OCI-LY7 (cell line): ENCODE measurements at regions not wholly inside any gene's neighbourhood (a gene's known extent, or its start where the extent isn't known, plus 50 kb on each side); places are given as distances from the start of the nearest gene placed in this dataset.

Experiments
- BruUV-seq: library from RNA; stranded (reverse); fragments of 400-500 nt; replicated peaks from 2 replicates; lab custom pipeline; 2021; lab: Mats Ljungman, UMichigan
- CTCF ChIA-PET: fragments of 300-600 bp; sonication (Branson Sonifier 250); formaldehyde crosslinking; loops from one replicate; lab custom pipeline; 2022; ENCODE audit warnings: antibody characterized with exemption; ENCODE audit not compliant: unreplicated experiment; lab: Charles Lee
- POLR2A ChIA-PET: fragments of 300-600 bp; sonication (Branson Sonifier 250); formaldehyde crosslinking; loops from one replicate; lab custom pipeline; 2022; ENCODE audit warnings: antibody characterized with exemption; lab: Charles Lee
- DNase-seq: peaks from one replicate; pipeline ENCODE4 v3.0.0-alpha.2; 2015; ENCODE audit warnings: low spot score
- H2AFZ ChIP-seq: fragments of 200-600 bp; sonication (generic), shearing (Covaris generic); 2 replicates; pipeline ENCODE4 v1.6.1; 2014; ENCODE audit warnings: mild to moderate bottlenecking, antibody characterized with exemption, low read length, moderate library complexity
- H3K27ac ChIP-seq: fragments of 200-600 bp; sonication (generic); 2 replicates; pipeline ENCODE4 v1.5.1; 2014; ENCODE audit warnings: mixed run types, low read depth, mild to moderate bottlenecking, moderate library complexity, low read length, inconsistent platforms; ENCODE audit not compliant: poor library complexity, severe bottlenecking
- H3K36me3 ChIP-seq: fragments of 200-600 bp; sonication (generic); 2 replicates; pipeline ENCODE4 v1.6.1; 2014; ENCODE audit warnings: mild to moderate bottlenecking, antibody characterized with exemption, low read length, moderate library complexity, mixed read lengths; ENCODE audit not compliant: insufficient read depth
- H3K4me1 ChIP-seq: fragments of 200-600 bp; sonication (generic); 2 replicates; pipeline ENCODE4 v1.5.1; 2014; ENCODE audit warnings: mild to moderate bottlenecking, low read length; ENCODE audit not compliant: insufficient read depth, poor library complexity, severe bottlenecking
- H3K4me2 ChIP-seq: fragments of 200-600 bp; sonication (generic); 2 replicates; pipeline ENCODE4 v1.6.1; 2014; ENCODE audit warnings: mild to moderate bottlenecking, low read length
- H3K4me3 ChIP-seq: fragments of 200-600 bp; sonication (generic); 2 replicates; pipeline ENCODE4 v1.5.1; 2014; ENCODE audit warnings: mild to moderate bottlenecking, low read depth, low read length; ENCODE audit not compliant: poor library complexity, severe bottlenecking
- H3K79me2 ChIP-seq: fragments of 200-600 bp; sonication (generic); 2 replicates; pipeline ENCODE4 v1.6.1; 2016; ENCODE audit warnings: low read depth, mild to moderate bottlenecking, low read length, moderate library complexity, mixed read lengths; ENCODE audit not compliant: insufficient read depth
- H3K9me2 ChIP-seq: fragments of 200-600 bp; sonication (generic); 2 replicates; pipeline ENCODE4 v1.6.1; 2016; ENCODE audit warnings: mild to moderate bottlenecking, low read length, mixed read lengths; ENCODE audit not compliant: insufficient read depth
- H3K9me3 ChIP-seq: fragments of 200-600 bp; sonication (generic); 2 replicates; pipeline ENCODE4 v1.6.1; 2014; ENCODE audit warnings: mild to moderate bottlenecking, mixed run types, low read length, mixed read lengths
- H4K20me1 ChIP-seq: fragments of 200-600 bp; sonication (generic); 2 replicates; pipeline ENCODE4 v1.6.1; 2014; ENCODE audit warnings: mild to moderate bottlenecking, antibody characterized with exemption, low read length, moderate library complexity, mixed read lengths; ENCODE audit not compliant: insufficient read depth
- CTCF ChIP-seq: fragments of 200-600 bp; sonication (generic); conservative IDR thresholded peaks from 2 replicates; pipeline ENCODE4 v1.5.1; 2014; ENCODE audit warnings: mild to moderate bottlenecking, antibody characterized with exemption, low read length, moderate library complexity, mixed read lengths
- EZH2phosphoT487 ChIP-seq: fragments of 200-600 bp; sonication (generic); IDR thresholded peaks from 2 replicates; pipeline ENCODE4 v1.6.1; 2018; ENCODE audit warnings: low read depth, borderline replicate concordance, mild to moderate bottlenecking, mixed run types, antibody characterized with exemption, low read length, moderate library complexity, mixed read lengths
- intact Hi-C: fragments of 100-400 bp; cut with micrococcal nuclease; formaldehyde crosslinking; loops from one replicate; pipeline ENCODE4 v1.10.0; 2022; ENCODE audit not compliant: unreplicated experiment

- Histone ChIP-seq H3K4me2 (no peak overlapping the region), H3K4me3 (no peak overlapping the region), H3K9me2 (no peaks in the 10 kb centered on the region), H2AFZ (no peak overlapping the region), H4K20me1 (no peaks in the 10 kb centered on the region), H3K4me1 (no peaks in the 10 kb centered on the region), H3K27ac (no peak overlapping the region), H3K79me2 (no peaks in the 10 kb centered on the region), H3K9me3 (no peaks in the 10 kb centered on the region), H3K36me3 (no peaks in the 10 kb centered on the region)
- ChIA-PET POLR2A (no interaction called here), CTCF (no interaction called here)
- intact Hi-C loops, result no loop called here
- no TSS peak for BruUV-seq
- no peak for DNase-seq
- TF ChIP-seq CTCF (no peak), EZH2phosphoT487 (no peak)
Observed at GRCh38 chr1:214827883-214828282, 224.9 kb downstream of the CENPF start.

GRCh38 chr1:214830941-214831340, 227.9 kb downstream of the CENPF start:
- no peak overlapping the region for H3K4me2 ChIP-seq
- no peak overlapping the region for H2AFZ ChIP-seq
- H3K9me3 ChIP-seq, result no peaks in the 10 kb centered on the region
- no peaks in the 10 kb centered on the region for H4K20me1 ChIP-seq
- intact Hi-C loops, result no loop called here
- DNase-seq, result no peak
- no peaks in the 10 kb centered on the region for H3K9me2 ChIP-seq
- H3K36me3 ChIP-seq, result no peaks in the 10 kb centered on the region
- H3K79me2 ChIP-seq, result no peaks in the 10 kb centered on the region
- no peaks in the 10 kb centered on the region for H3K4me1 ChIP-seq
- BruUV-seq, result no TSS peak
- H3K4me3 ChIP-seq, result no peak overlapping the region
- H3K27ac ChIP-seq, result no peak overlapping the region
- ChIA-PET POLR2A (interaction anchor here (0.7 kb wide), 1 partner anchor 246 kb away, joined by 3 read pairs; no protein-coding TSS in a partner anchor), CTCF (no interaction called here)
- TF ChIP-seq CTCF, result no peak
- TF ChIP-seq EZH2phosphoT487, result no peak

- POLR2A ChIA-PET, result no interaction called here
- DNase-seq, result no peak
- H3K9me3 ChIP-seq, result no peaks in the 10 kb centered on the region
- H2AFZ ChIP-seq, result no peak overlapping the region
- no peaks in the 10 kb centered on the region for H3K79me2 ChIP-seq
- H3K36me3 ChIP-seq, result no peaks in the 10 kb centered on the region
- H4K20me1 ChIP-seq, result no peaks in the 10 kb centered on the region
- H3K9me2 ChIP-seq, result no peaks in the 10 kb centered on the region
- CTCF ChIA-PET, result no interaction called here
- H3K4me2 ChIP-seq, result no peak overlapping the region
- H3K27ac ChIP-seq, result no peak overlapping the region
- no TSS peak for BruUV-seq
- no peaks in the 10 kb centered on the region for H3K4me1 ChIP-seq
- no peak overlapping the region for H3K4me3 ChIP-seq
- no peak for TF ChIP-seq EZH2phosphoT487
- TF ChIP-seq CTCF, result no peak
- intact Hi-C loops, result no loop called here
Observed at GRCh38 chr1:214831956-214832355, 229.0 kb downstream of the CENPF start.
